Effector memory CD8-positive, alpha-beta T cell (primary cell): ENCODE measurements at regions not wholly inside any gene's neighbourhood (a gene's known extent, or its start where the extent isn't known, plus 50 kb on each side); places are given as distances from the start of the nearest gene placed in this dataset.

Source experiments
- ATAC-seq: fragments of 150-1000 bp; cut with Tn5 transposase; replicated peaks from 2 replicates; pipeline ENCODE4 v1.10.0; 2021; ENCODE audit warnings: mild to moderate bottlenecking, moderate library complexity
- DNase-seq, 3 experiments: peaks; one replicate each; pipeline ENCODE4 v3.0.0; 2021
- H3K27ac Mint-ChIP-seq, 2 donors: one replicate each; pipeline ENCODE4 v1.8.0; 2022; ENCODE audit warnings: mild to moderate bottlenecking in 2 of 2, mixed read lengths in 2 of 2, moderate library complexity in 2 of 2
- H3K27me3 Mint-ChIP-seq, 2 donors: one replicate each; pipeline ENCODE4 v1.8.0; 2022; ENCODE audit warnings: mixed read lengths in 2 of 2
- H3K36me3 Mint-ChIP-seq: one replicate; pipeline ENCODE4 v1.8.0; 2022; ENCODE audit warnings: mild to moderate bottlenecking, moderate library complexity, mixed read lengths; ENCODE audit not compliant: insufficient read depth
- H3K4me1 Mint-ChIP-seq, 2 donors: one replicate each; pipeline ENCODE4 v1.8.0; 2022; ENCODE audit warnings: low read depth in 2 of 2, mixed read lengths in 2 of 2
- H3K4me3 Mint-ChIP-seq, 2 donors: one replicate each; pipeline ENCODE4 v1.8.0; 2022; ENCODE audit warnings: mild to moderate bottlenecking in 2 of 2, mixed read lengths in 2 of 2, moderate library complexity in 2 of 2
- H3K9me3 Mint-ChIP-seq, 2 donors: one replicate each; pipeline ENCODE4 v1.8.0; 2022; ENCODE audit warnings: mixed read lengths in 2 of 2

DNA sequence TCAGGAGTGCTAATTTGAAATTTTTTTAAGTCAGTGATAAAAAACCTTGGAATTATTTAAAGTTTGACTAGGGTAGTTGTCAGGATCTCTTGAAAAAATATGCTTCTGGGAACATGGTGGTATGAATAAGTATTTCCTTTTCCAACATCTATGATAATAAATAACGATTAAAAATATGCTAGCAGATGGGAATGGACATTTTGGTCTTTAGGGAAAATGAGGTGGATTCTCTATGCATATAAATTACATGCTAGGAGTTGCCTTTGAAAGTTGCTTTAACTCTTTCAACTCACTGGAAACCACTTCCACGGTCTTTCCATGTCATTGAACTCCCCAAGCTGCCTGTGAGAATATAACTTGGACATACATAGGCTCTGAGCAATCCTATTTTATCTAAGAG, 731.5 kb upstream of the MARCKS start:
- H3K9me3 Mint-ChIP-seq: no peaks in the 10 kb centered on the region
- no peaks in the 10 kb centered on the region for H3K4me1 Mint-ChIP-seq
- H3K27me3 Mint-ChIP-seq: no peaks in the 10 kb centered on the region
- ATAC-seq: no peak
- H3K27ac Mint-ChIP-seq: no peak overlapping the region
- no peak overlapping the region for H3K4me3 Mint-ChIP-seq
- H3K36me3 Mint-ChIP-seq: no peaks in the 10 kb centered on the region
- no peak for DNase-seq

- Mint-ChIP-seq H3K27me3 (no peaks in the 10 kb centered on the region), H3K4me1 (no peaks in the 10 kb centered on the region), H3K36me3 (no peaks in the 10 kb centered on the region), H3K27ac (no peak overlapping the region), H3K9me3 (no peaks in the 10 kb centered on the region), H3K4me3 (no peak overlapping the region)
- ATAC-seq (no peak), DNase-seq (no peak)
Observed at GRCh38 chr6:113127786-113128419, 729.2 kb upstream of the MARCKS start.

DNA sequence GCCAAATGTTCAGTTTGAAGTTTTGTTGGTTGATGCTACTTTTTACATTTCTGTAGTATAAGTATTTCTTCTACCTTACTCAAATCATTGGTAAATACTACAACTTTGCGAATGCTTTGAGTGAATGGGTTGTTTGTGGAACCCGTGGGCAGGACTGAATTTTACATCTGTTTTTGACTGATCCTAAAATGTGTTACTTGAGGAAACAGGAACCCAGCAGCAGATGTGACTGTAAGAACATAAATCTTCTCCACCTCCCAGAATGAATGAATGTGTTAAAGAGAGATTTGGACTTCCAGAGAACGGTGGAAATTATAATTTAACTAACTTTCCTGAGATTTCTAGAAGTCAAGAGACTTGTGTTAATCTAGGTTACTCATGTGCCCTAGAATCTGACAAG, 728.5 kb upstream of the MARCKS start:
- H3K27ac Mint-ChIP-seq: no peak overlapping the region
- no peaks in the 10 kb centered on the region for H3K4me1 Mint-ChIP-seq
- no peaks in the 10 kb centered on the region for H3K9me3 Mint-ChIP-seq
- no peaks in the 10 kb centered on the region for H3K36me3 Mint-ChIP-seq
- no peaks in the 10 kb centered on the region for H3K27me3 Mint-ChIP-seq
- H3K4me3 Mint-ChIP-seq: no peak overlapping the region
- no peak for DNase-seq
- no peak for ATAC-seq

DNA sequence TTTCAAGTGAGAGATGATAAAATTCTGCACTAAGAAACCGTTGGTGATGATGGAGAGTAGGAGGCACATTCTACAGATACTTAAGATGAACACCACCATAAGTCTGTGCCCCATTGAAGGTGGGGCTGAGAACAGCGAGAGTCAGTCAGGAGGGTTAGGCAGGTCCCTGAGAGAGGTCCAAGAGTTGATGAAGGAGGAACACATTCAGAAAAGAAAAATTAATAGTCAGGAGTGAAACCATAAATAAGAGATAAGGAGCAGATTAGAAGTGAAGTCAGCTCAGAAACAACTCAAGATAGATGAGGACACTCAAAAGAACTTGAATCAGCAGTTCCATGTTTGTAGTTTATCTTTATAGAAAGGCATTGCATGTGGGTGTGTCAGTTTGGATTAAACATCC, 727.2 kb upstream of the MARCKS start:
- Mint-ChIP-seq H3K27ac (no peak overlapping the region), H3K9me3 (no peaks in the 10 kb centered on the region)
- no peak for ATAC-seq

DNA sequence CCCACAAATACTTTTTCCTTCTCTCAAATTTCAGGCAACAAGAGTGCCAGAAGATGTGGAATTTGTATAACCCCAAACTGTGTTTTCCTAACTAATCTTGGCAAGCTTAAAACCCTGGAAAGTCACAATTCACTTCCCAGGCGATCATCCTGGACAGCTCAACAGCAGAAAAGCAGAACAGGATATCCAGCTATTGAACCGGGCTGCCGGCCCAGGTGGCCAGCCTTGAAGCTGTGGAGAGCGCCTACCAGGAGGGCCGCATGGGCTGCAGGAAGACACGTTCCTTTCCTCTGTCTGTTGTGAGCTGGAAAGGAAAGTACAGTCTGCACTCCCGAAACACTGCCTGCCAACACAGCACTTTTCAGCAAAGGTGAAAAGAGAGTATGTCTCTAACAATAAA, 719.7 kb upstream of the MARCKS start:
- Mint-ChIP-seq H3K27me3 (no peaks in the 10 kb centered on the region), H3K36me3 (no peaks in the 10 kb centered on the region), H3K4me1 (no peaks in the 10 kb centered on the region), H3K4me3 (no peak overlapping the region), H3K27ac (no peak overlapping the region), H3K9me3 (peaks cover 0 to 7% of the 10 kb centered on the region in 2 donors)
- DNase-seq (no peak), ATAC-seq (no peak)

More for the DNA sequence above, 727.2 kb upstream of the MARCKS start:
- Mint-ChIP-seq H3K4me1 (no peaks in the 10 kb centered on the region), H3K4me3 (no peak overlapping the region), H3K27me3 (no peaks in the 10 kb centered on the region), H3K36me3 (no peaks in the 10 kb centered on the region)
- DNase-seq: no peak

GRCh38 chr6:113140721-113141120, 716.4 kb upstream of the MARCKS start:
- DNase-seq (no peak), ATAC-seq (no peak)
- Mint-ChIP-seq H3K9me3 (peaks cover 0 to 7% of the 10 kb centered on the region in 2 donors), H3K36me3 (no peaks in the 10 kb centered on the region), H3K4me3 (no peak overlapping the region), H3K27me3 (no peaks in the 10 kb centered on the region), H3K4me1 (no peaks in the 10 kb centered on the region), H3K27ac (no peak overlapping the region)

- Mint-ChIP-seq H3K9me3 (peaks cover 0 to 7% of the 10 kb centered on the region in 2 donors), H3K36me3 (no peaks in the 10 kb centered on the region), H3K4me1 (no peaks in the 10 kb centered on the region), H3K4me3 (no peak overlapping the region), H3K27ac (no peak overlapping the region), H3K27me3 (no peaks in the 10 kb centered on the region)
- no peak for DNase-seq
- no peak for ATAC-seq
Observed at GRCh38 chr6:113141901-113142300, 715.2 kb upstream of the MARCKS start.

GRCh38 chr6:113142671-113143174, 714.4 kb upstream of the MARCKS start:
- H3K27ac Mint-ChIP-seq: no peak overlapping the region
- no peaks in the 10 kb centered on the region for H3K27me3 Mint-ChIP-seq
- peaks cover 1 to 7% of the 10 kb centered on the region in 2 donors for H3K9me3 Mint-ChIP-seq
- no peak overlapping the region for H3K4me3 Mint-ChIP-seq
- ATAC-seq (no peak), DNase-seq (no peak)
- H3K4me1 Mint-ChIP-seq: no peaks in the 10 kb centered on the region
- H3K36me3 Mint-ChIP-seq: no peaks in the 10 kb centered on the region

GRCh38 chr6:113143206-113143605, 713.9 kb upstream of the MARCKS start:
- DNase-seq (no peak), ATAC-seq (no peak)
- Mint-ChIP-seq H3K36me3 (no peaks in the 10 kb centered on the region), H3K27me3 (no peaks in the 10 kb centered on the region), H3K4me3 (no peak overlapping the region), H3K4me1 (no peaks in the 10 kb centered on the region), H3K9me3 (peaks cover 1 to 7% of the 10 kb centered on the region in 2 donors), H3K27ac (no peak overlapping the region)

DNA sequence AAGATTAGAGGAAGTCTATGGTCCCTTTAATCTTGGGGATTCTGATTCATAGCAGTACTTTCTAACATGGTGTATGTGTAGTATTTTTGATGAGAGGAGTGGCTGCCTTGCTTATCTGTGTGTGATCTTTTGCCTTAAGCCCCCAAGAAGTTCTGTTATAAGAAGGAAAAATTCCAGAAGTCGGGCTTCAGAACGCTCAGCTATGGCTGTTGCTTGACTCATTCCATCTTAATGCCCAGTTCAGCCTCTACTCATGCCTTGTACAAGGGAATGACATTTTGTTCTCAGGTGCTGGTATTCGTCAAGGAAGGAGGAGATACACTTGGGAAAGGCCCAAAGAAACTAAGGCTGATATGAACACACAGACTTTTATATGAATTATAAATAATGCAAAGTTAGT, 713.0 kb upstream of the MARCKS start:
- H3K4me3 Mint-ChIP-seq: no peak overlapping the region
- ATAC-seq (no peak), DNase-seq (no peak)
- H3K27ac Mint-ChIP-seq: no peak overlapping the region
- H3K4me1 Mint-ChIP-seq: no peaks in the 10 kb centered on the region
- H3K9me3 Mint-ChIP-seq: peaks cover 1 to 7% of the 10 kb centered on the region in 2 donors
- H3K27me3 Mint-ChIP-seq: no peaks in the 10 kb centered on the region
- no peaks in the 10 kb centered on the region for H3K36me3 Mint-ChIP-seq

DNA sequence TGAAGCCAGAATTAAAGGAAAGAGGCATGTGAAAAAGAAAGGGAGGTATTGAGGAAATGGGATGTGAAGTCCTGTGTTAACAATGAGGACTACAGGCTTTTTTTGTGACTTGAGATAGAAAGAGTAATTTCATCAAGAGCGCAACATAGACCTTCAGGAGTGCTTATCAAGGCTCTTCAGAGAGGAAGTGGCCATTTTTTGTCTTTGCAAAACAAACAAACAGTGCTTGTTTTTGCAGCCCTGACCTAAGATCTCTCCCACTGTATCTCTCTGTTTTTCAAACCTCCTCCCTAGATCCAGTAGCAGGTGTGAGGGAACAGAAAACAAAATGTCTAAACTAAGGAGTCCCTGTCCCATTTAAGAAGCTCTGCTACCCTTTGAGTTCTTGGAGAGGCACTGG, 710.3 kb upstream of the MARCKS start:
- no peak overlapping the region for H3K27ac Mint-ChIP-seq
- ATAC-seq (no peak), DNase-seq (no peak)
- no peaks in the 10 kb centered on the region for H3K4me1 Mint-ChIP-seq
- H3K27me3 Mint-ChIP-seq: no peaks in the 10 kb centered on the region
- no peak overlapping the region for H3K4me3 Mint-ChIP-seq
- no peaks in the 10 kb centered on the region for H3K36me3 Mint-ChIP-seq
- peaks cover 3 to 17% of the 10 kb centered on the region in 2 donors for H3K9me3 Mint-ChIP-seq

DNA sequence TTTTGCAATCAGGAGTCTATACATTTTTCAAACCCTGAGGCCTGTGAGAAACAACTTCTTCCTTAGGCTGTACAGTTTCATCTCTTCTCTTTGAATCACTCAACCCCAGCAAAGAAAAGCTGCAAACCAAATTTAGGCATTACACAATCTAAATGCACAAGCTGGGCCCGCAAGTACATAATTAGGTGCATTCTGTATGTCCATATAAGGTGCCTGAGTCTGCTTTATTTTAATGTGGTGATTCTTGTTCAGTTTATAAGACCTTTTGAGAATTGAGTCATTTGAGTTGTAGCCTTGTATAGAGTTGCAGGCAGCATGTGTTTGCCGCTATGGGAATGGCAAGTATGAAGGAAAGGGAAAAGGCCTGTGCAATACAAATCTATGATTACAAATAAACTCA, 709.6 kb upstream of the MARCKS start:
- Mint-ChIP-seq H3K4me3 (no peak overlapping the region), H3K36me3 (no peaks in the 10 kb centered on the region), H3K4me1 (no peaks in the 10 kb centered on the region), H3K27me3 (no peaks in the 10 kb centered on the region), H3K9me3 (peaks cover 3 to 15% of the 10 kb centered on the region in 2 donors), H3K27ac (no peak overlapping the region)
- ATAC-seq: no peak
- DNase-seq: no peak

GRCh38 chr6:113148566-113148965, 708.6 kb upstream of the MARCKS start:
- H3K4me3 Mint-ChIP-seq: no peak overlapping the region
- peaks cover 3 to 15% of the 10 kb centered on the region in 2 donors for H3K9me3 Mint-ChIP-seq
- H3K4me1 Mint-ChIP-seq: no peaks in the 10 kb centered on the region
- no peak for DNase-seq
- no peaks in the 10 kb centered on the region for H3K27me3 Mint-ChIP-seq
- no peaks in the 10 kb centered on the region for H3K36me3 Mint-ChIP-seq
- no peak overlapping the region for H3K27ac Mint-ChIP-seq
- ATAC-seq: no peak

GRCh38 chr6:113149511-113149910, 707.6 kb upstream of the MARCKS start:
- DNase-seq (no peak), ATAC-seq (no peak)
- Mint-ChIP-seq H3K4me1 (no peaks in the 10 kb centered on the region), H3K36me3 (no peaks in the 10 kb centered on the region), H3K9me3 (peaks cover 3 to 15% of the 10 kb centered on the region in 2 donors), H3K27ac (no peak overlapping the region), H3K27me3 (no peaks in the 10 kb centered on the region), H3K4me3 (no peak overlapping the region)
